ENCODE measurements at regions not wholly inside any gene's neighbourhood (a gene's known extent, or its start where the extent isn't known, plus 50 kb on each side); places are given as distances from the start of the nearest gene placed in this dataset.

DNA sequence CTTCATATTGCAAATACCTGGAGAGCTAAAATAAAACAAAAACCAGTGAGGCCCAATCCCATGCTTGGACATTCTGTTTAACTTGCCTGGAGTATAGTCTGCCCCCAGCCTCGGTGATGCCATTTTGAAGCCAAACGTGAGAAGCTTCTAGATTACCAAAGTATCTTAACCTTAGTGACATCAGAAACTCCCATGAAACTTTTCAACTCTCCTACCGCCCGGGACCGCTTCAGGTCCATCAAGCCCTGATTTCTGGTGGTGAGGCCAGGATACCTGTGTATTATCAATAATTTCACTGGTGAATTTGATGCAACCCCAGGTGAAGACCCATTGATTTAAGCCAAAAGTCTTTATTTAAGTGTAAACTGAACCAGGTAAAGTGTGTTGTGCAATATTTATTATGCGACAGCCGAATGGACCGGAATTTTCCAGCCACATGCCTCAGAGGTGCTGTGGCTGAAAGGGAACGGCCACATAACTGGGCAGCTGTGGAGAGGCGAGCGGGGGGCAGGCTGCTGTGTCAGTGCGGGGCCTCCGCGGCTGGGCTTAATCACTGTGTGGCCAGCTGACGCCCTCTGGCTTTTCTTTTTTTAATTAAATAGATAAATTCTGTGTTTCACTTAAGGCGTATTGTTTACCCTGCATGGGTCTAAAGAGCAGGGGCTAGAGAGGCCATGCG is 385.5 kb upstream of the B3GAT1 start:
- no peak for DNase-seq (ENCODE audit: low spot score)

- no peak for DNase-seq (ENCODE audit: low spot score)
These were observed 383.0 kb upstream of the B3GAT1 start for GRCh38 chr11:134795017-134795416.

GRCh38 chr11:134794192-134794591 is 382.1 kb upstream of the B3GAT1 start:
- DNase-seq (ENCODE audit: low spot score): no peak

- no peak for DNase-seq (ENCODE audit: low spot score)
These were observed 380.6 kb upstream of the B3GAT1 start for GRCh38 chr11:134792677-134793076.

DNA sequence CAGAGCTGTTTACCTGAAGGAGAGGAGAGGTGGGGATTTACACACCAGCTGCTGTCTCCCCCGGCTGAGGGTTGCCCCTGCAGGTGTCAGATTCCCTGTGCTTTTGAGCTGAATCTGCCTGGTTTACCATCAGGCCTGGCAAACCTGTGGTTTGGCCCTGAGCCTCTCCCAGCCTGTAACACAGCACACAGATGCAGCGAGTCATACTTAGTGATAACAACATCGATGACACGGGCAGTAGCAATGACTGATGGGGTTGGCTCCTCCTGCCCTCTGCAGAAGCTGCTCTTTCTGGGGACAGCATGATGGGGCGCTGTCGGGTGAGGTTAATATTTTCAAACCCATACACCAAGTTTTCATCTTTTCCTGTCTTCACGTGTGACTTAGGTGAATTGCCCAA is 380.0 kb upstream of the B3GAT1 start:
- DNase-seq (ENCODE audit: low spot score): no peak

DNA sequence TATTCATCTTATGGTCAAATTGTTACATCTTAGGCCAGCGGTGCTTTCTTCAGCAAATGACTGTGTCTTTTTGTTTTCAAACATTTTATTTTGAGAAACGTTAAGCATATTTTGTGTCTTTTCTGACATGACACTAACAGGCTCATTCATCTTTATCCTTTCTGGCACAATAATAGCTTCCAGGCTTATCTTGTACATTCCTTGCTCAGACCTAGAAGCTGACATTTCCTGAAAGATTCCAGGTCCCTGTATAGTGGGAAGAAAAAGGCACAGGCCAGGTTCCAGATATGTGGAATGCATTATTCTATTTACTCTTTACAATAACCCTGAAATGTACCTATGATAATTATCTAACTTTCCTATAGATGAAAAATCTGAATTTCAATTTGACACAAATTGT is 379.1 kb upstream of the B3GAT1 start:
- DNase-seq (ENCODE audit: low spot score): no peak

GRCh38 chr11:134789104-134789503 is 377.1 kb upstream of the B3GAT1 start:
- no peak for DNase-seq (ENCODE audit: low spot score)

DNA sequence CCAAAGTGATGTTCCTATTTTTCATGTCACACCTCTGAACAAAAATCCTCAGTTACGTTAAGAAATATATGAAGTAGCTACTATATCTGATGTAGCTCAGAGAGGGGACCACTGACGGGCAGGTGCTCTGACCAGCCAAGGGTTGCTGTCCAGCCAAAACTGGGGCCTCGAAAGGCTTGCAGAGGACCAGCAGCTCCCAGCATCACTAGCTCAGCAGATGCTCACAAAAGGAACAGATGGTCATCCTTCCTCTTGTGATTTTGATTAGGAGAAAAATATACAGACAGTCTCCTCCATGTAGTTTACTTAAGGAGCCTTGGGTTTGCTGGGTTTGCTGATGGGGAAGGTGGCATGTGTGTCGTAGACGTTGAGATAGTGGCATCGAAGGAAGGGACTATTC is 374.6 kb upstream of the B3GAT1 start:
- no peak for DNase-seq (ENCODE audit: low spot score)

DNA sequence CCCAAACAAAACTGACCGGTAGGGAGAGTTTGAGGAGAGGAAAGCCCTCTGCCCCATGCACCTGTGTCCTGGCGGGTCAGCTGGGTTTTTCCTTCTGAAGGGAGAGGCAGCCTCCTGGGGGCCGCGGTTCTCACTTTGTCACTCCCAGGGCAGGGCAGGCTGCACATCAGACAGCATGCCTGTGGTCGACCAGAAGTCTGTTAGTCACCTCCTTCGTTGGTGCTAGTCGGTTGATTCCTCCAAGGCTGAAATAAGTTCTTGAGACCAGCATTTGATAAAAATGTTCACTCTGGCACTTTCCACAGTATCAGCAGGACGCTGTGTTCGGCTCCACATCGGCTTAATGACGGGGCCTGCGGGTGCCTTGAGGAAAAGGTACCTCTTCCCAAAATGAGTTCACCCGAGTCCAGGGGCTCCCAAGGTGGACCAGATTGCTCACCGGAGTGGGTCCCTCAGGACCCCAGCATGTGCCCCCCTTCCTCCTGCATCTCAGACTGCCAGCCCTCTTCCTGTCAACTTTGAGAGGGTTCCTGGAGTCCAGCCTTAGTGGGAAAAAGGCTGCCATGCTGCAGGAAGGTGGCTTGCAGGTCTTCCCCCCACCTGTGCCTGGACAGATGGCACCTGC is 373.7 kb upstream of the B3GAT1 start:
- DNase-seq (ENCODE audit: low spot score): no peak

DNA sequence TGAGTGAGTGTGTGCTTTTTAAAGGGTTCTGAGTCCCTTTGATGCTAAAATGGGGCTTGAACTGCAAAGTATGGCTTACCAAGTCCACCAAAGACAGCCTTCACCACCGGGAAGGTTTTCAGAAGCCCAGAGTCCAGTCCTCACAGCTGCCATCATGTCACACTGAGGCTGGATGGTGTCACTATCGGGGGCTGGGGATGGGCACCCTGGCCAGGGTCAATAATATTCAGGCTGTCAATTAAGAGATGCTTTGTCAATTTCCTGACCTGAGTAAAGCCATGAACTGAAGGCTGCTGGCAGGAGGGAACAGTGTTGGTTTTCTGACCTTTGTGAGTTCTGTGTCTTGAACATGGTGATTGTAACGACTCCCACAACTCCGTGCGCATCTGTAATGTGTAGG is 373.0 kb upstream of the B3GAT1 start:
- no peak for DNase-seq (ENCODE audit: low spot score)

DNA sequence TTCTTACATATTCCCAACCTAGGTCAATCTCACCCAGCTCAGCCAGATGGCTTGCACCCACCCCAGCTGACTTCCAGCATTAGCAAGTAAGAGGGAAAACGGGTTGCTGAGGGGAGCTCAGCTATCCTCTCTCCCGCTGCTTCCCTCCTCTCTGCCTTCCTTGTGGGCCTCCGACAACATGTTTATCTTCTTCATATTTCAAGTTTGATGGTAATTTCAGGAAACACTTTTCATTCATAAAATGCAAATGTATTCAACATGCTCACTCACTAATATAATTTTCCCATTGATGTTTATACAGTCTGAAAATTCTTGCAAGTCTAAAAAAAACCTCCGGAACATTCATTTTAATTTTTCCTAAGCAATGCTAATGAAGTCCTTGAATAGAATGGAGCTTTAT is 372.5 kb upstream of the B3GAT1 start:
- no peak for DNase-seq (ENCODE audit: low spot score)

DNA sequence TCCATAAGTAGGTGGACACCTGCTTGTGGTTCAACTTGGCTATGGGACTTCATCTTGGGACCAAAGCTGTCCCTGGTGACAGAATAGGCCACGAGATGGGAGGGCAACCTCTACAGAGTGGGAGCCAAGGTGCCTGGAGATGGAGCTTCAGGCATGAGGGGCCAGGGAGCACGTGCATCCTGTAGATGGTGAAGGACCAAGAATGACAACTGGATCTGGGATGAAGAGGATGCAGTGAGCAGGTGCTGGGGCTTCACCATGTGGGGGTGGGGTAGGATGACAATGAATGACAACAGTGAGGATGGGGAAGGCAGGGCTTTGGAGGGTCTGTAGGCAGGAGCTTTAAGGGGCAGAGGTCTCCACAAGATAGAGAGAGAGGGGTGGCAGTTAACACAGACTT is 372.0 kb upstream of the B3GAT1 start:
- DNase-seq (ENCODE audit: low spot score): no peak

DNA sequence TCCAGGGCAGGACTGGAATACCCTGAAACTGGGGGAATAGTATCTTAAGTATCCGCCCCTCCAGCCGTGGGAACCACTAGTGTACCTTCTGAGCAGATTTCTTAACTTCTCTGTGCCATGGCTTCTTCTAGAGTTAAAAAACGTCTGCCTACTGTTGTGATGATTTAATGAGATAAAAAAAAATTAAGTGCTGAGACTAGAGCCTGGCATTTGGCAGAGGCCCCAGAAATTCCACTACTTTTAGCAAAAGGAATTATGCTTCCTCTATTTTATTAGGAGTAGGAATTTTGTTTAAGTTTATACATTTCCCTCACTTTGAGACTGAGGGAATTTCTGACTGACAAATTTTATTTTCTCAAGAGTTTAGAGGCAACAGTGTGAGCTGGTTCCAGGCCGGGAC is 371.2 kb upstream of the B3GAT1 start:
- no peak for DNase-seq (ENCODE audit: low spot score)

DNA sequence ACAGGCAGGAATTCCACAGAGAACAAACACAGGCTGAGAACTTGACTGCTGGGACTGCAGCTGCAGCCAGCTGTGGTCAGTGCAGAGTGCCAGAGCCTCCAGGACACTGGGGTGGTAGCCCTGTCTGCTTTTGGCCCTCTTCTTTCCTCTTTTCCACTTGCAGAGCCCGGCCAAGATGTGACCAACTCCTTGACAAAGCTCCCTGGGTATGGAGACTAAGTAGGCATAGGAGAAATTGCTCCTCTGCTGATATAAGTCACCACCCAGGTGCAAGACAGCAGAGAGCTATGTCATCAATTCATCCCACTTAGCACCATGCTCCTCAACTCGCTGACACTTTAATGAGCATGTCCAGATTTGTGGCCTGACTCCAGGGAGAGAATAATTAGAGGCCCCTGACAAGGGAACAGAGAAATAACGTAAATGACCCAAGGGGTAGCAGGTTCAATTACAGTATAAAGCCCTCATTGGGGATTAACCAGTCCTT is 369.4 kb upstream of the B3GAT1 start:
- no peak for DNase-seq (ENCODE audit: low spot score)

DNA sequence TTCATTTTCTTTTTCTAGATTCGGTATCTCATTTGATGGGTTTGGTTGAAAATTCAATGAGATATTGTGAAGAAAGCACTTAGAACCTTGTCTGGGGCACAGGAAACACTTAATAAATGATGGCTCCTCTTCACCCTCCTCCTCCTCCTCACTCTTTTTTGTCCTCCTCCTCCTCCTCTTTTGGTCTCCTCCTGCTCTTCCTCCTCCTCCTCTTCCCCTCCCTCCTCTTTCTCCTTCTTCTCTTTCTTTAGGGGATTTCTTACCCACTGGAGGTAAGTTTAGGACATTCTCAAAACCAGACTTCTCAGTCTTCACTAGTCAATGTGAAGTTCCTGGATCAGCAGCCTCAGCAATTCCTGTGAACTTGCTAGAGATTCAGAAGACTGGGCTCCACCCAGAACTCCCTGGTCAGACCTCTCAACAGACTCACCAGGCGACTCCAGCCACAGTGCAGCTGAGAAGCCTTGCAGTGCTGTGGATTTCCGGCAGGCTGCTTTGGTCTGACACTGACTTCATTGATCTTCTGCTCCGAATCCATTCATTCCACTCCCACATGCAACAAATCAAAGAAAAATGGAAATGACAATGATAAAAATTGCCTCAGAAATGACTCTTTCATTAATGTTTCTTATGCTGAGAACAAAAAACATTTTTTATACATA is 368.6 kb upstream of the B3GAT1 start:
- DNase-seq (ENCODE audit: low spot score): no peak

DNA sequence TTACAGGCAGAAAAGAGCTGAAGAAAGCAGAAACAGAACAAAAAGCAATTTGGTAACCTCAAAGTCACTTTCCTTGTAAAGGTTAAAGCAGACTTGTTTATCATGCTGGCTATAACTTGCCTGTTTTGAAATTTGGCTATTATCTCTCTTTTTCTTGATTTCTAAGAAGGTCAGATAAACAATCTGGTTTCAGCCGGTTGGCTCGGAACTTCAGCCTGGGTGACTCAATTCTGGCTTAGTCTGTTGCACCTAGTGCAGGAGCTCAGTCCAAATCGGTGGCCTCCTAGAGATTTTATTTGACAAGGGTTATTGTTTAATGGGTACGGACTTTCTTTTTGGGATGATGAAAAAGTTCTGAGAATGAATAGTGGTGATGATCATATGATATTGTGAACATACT is 367.1 kb upstream of the B3GAT1 start:
- DNase-seq (ENCODE audit: low spot score): no peak

DNA sequence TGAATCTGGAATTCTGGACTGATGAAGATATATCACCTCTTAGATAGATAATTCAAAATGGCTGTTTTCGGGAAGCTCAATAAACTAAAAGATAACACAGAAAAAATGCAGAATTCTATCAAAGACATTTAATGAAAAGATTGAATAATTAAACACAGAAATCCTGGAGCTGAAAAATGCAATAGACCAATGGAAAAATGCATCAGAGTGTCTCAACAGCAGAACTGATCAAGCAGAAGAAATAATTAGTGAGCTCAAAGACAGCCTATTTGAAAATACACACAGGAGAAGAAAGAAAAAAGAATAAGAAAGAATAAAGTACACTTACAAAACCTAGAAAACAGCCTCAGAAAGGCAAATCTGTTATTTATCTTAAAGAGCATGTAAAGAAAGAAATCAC is 356.4 kb upstream of the B3GAT1 start:
- DNase-seq (ENCODE audit: low spot score): no peak

DNA sequence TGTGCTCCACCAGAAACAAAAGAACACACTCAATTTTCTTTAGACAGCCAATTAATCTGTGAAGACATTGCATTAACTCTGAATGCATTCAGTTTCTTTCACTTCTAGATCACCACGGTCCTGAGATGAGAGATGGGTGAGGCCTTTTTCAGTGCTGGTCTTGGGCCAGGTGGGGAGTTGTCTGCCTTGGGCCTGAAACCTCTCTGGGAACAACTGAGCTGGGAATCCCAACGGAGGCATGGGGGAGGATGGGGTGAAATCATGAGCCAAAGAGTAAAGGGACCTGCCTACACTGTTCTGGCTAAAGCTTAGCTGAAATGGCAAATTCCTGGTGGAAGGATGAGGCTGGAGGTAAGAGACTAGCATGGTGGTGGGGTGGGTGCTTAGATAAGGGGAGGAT is 353.5 kb upstream of the B3GAT1 start:
- no peak for DNase-seq (ENCODE audit: low spot score)

GRCh38 chr11:134764966-134765365 is 352.9 kb upstream of the B3GAT1 start:
- no peak for DNase-seq (ENCODE audit: low spot score)

- DNase-seq (ENCODE audit: low spot score): no peak
These were observed 352.3 kb upstream of the B3GAT1 start for GRCh38 chr11:134764367-134764766.

GRCh38 chr11:134763030-134763388 is 351.0 kb upstream of the B3GAT1 start:
- no peak for DNase-seq (ENCODE audit: low spot score)

DNA sequence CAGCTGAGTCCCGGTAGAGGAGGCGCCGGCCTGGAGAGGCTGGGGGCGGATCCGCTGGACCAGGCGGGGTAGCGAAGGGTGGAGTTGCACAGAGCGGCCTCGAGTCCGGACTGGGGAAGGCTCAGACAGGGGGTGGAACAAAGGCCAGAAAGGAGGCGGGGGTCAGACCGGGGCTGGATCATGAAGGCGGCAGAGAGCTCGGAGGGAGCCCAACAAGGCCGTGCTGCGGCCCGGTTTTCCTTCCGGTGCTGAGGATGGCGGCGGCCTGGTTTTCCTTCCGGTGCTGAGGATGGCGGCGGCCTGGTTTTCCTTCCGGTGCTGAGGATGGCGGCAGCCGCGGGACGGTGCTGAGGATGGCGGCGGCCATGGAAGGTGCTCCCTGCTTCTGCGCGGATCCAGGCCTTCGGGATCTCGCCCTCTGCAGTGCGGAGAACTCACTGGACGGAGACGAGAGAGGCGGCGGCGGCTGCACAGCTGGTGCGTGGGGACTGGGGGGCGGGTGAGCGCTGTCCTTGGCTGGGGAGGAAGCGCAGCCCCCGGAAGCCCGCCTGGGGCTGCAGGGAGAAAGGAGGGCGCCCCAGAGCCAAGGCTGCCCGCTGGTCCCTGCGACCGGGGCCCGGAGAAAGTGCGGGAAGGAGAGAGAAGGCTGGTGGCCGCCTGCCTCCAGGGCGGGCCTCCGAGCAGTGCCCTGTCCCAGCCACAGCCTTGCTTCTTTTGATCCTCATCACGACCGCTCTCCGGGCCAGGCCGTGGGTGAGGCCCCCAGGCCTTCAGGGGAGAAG is 350.4 kb upstream of the B3GAT1 start:
- DNase-seq (ENCODE audit: low spot score): no peak

GRCh38 chr11:134761926-134762247 is 349.8 kb upstream of the B3GAT1 start:
- no peak for DNase-seq (ENCODE audit: low spot score)
